Calu3 (cell line): ENCODE measurements at regions not wholly inside any gene's neighbourhood (a gene's known extent, or its start where the extent isn't known, plus 50 kb on each side); places are given as distances from the start of the nearest gene placed in this dataset.
"Not testable (repeated sequence)": the region's sequence is repeated elsewhere in the genome, so short reads cannot be mapped to it uniquely, and the experiment has no call there.

Experiments
- BruUV-seq: library from RNA; stranded (reverse); fragments of 400-500 nt; replicated peaks from 2 replicates; lab custom pipeline; 2021; lab: Mats Ljungman, UMichigan
- CTCF ChIA-PET: fragments of 300-600 bp; sonication (Branson Sonifier 250); formaldehyde crosslinking; loops from one replicate; lab custom pipeline; 2022; ENCODE audit warnings: antibody characterized with exemption; lab: Charles Lee
- DNase-seq: peaks from one replicate; pipeline ENCODE4 v3.0.0; 2022
- H3K27ac Mint-ChIP-seq: one replicate; pipeline ENCODE4 v1.8.0; 2022; ENCODE audit warnings: mixed read lengths; ENCODE audit not compliant: unreplicated experiment
- H3K27me3 Mint-ChIP-seq: one replicate; pipeline ENCODE4 v1.8.0; 2022; ENCODE audit warnings: mixed read lengths; ENCODE audit not compliant: unreplicated experiment
- H3K36me3 Mint-ChIP-seq: one replicate; pipeline ENCODE4 v1.8.0; 2022; ENCODE audit warnings: mild to moderate bottlenecking, moderate library complexity, mixed read lengths; ENCODE audit not compliant: insufficient read depth, unreplicated experiment
- H3K4me1 Mint-ChIP-seq: one replicate; pipeline ENCODE4 v1.8.0; 2022; ENCODE audit warnings: mild to moderate bottlenecking, low read depth, mixed read lengths; ENCODE audit not compliant: unreplicated experiment
- H3K4me3 Mint-ChIP-seq: one replicate; pipeline ENCODE4 v1.8.0; 2022; ENCODE audit warnings: mild to moderate bottlenecking, low read depth, moderate library complexity, mixed read lengths; ENCODE audit not compliant: unreplicated experiment
- H3K9me3 Mint-ChIP-seq: one replicate; pipeline ENCODE4 v1.8.0; 2022; ENCODE audit warnings: low read depth, mixed read lengths; ENCODE audit not compliant: unreplicated experiment
- intact Hi-C: fragments of 100-400 bp; cut with micrococcal nuclease; formaldehyde crosslinking; loops from one replicate; pipeline ENCODE4 v1.10.0; 2022; ENCODE audit not compliant: unreplicated experiment
- TF ChIP-seq, protein P1 (sequence below): fragments of 200-600 bp; IDR thresholded peaks from one replicate; pipeline ENCODE4 v1.8.0; 2022; ENCODE audit warnings: antibody characterized with exemption; ENCODE audit not compliant: unreplicated experiment

DNA sequence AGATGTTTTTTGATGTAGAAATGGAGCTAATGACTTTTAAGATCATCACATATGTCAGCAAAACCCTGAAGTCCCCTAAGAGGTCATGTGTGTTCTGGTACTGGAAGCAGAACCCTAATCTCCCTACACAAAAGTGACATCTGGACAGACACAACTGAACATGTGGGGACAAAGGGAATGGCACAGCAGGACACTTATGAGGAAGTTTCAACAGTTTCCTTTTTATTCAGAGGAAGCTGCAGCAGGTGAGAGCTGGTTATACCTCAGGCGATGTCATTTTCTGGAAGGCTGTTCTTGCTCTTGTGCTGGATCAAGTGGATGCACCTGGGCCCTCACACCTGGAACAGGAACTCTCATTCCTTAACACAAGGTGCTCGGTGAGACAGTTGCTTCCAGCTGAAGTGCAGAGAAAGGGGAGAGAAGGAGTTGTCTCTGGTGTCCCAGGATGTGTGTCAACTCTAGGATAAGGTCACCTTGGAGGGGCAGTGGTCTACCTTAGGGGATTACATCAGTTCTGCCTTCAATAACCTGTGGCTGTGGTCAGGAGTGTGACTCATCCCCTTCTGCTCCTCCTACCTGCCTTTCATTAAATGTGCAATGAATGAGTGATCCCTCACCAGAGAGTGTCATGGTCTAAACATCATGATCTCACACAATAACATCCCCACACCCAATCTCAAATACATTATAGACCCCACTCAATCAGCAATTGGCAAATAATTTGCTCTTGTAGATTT, 463.4 kb downstream of the TMEM121 start:
- CTCF ChIA-PET, result interaction anchor here (1.2 kb wide), 1 partner anchor 44 kb away, joined by 3 read pairs; no protein-coding TSS in a partner anchor
- no TSS peak for BruUV-seq
- Mint-ChIP-seq H3K9me3 (no peaks in the 10 kb centered on the region), H3K27ac (no peak overlapping the region), H3K4me1 (peaks cover 7% of the 10 kb centered on the region), H3K27me3 (peaks cover 58% of the 10 kb centered on the region), H3K4me3 (no peak overlapping the region), H3K36me3 (no peaks in the 10 kb centered on the region)
- intact Hi-C loops, result no loop called here
- TF ChIP-seq, protein P1, sequence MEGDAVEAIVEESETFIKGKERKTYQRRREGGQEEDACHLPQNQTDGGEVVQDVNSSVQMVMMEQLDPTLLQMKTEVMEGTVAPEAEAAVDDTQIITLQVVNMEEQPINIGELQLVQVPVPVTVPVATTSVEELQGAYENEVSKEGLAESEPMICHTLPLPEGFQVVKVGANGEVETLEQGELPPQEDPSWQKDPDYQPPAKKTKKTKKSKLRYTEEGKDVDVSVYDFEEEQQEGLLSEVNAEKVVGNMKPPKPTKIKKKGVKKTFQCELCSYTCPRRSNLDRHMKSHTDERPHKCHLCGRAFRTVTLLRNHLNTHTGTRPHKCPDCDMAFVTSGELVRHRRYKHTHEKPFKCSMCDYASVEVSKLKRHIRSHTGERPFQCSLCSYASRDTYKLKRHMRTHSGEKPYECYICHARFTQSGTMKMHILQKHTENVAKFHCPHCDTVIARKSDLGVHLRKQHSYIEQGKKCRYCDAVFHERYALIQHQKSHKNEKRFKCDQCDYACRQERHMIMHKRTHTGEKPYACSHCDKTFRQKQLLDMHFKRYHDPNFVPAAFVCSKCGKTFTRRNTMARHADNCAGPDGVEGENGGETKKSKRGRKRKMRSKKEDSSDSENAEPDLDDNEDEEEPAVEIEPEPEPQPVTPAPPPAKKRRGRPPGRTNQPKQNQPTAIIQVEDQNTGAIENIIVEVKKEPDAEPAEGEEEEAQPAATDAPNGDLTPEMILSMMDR, result no peak
- no peak for DNase-seq

DNA sequence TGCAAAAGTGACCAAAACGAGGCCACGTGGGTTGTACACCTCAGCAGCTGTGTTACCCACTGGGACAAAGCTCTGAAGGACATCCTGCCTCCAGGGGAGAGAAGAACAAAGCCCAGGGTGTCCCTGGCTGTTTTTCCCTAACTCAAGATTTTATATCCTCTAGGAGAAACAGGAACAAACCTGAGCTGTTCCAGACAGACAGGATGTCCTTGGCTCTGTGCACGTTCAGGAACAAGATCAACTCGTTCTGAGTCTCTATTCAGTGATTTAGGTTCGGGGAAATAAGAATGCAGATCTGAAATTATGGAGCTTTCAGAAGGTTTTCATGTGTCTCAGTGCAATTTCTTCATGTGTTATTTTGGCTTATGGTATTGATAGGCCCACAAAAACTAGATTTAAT, 465.3 kb downstream of the TMEM121 start:
- H3K4me3 Mint-ChIP-seq, intact Hi-C loops, DNase-seq, BruUV-seq, H3K27ac Mint-ChIP-seq, H3K9me3 Mint-ChIP-seq, CTCF ChIA-PET, H3K4me1 Mint-ChIP-seq, H3K36me3 Mint-ChIP-seq: not testable (repeated sequence)
- peaks cover 53% of the 10 kb centered on the region for H3K27me3 Mint-ChIP-seq

DNA sequence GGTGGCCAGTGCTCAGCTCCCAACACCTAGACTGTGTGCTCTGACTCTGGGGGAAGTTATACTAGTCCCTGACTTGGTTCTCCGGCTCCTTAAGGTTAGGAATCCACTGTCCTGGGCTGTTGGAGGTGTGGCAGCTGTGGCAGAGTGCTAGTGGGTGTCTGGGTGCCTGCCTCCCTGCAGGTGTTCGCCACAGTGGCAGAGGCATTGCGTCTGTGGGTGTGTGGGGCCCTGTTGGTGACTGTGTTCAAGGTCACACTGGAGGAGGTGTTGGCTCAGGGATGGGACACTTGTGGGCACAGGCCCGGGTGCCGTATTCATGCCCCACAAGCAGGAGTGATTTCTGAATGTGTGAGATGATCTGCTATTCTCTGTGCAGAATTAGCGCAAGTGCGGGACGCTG, 467.4 kb downstream of the TMEM121 start:
- intact Hi-C loops, result no loop called here
- Mint-ChIP-seq H3K9me3 (peaks cover 2% of the 10 kb centered on the region), H3K4me1 (peaks cover 7% of the 10 kb centered on the region), H3K4me3 (no peak overlapping the region), H3K27ac (no peak overlapping the region), H3K36me3 (no peaks in the 10 kb centered on the region), H3K27me3 (peaks cover 34% of the 10 kb centered on the region)
- CTCF ChIA-PET, result no interaction called here
- no peak for DNase-seq
- no TSS peak for BruUV-seq
- TF ChIP-seq, protein P1, result no peak

DNA sequence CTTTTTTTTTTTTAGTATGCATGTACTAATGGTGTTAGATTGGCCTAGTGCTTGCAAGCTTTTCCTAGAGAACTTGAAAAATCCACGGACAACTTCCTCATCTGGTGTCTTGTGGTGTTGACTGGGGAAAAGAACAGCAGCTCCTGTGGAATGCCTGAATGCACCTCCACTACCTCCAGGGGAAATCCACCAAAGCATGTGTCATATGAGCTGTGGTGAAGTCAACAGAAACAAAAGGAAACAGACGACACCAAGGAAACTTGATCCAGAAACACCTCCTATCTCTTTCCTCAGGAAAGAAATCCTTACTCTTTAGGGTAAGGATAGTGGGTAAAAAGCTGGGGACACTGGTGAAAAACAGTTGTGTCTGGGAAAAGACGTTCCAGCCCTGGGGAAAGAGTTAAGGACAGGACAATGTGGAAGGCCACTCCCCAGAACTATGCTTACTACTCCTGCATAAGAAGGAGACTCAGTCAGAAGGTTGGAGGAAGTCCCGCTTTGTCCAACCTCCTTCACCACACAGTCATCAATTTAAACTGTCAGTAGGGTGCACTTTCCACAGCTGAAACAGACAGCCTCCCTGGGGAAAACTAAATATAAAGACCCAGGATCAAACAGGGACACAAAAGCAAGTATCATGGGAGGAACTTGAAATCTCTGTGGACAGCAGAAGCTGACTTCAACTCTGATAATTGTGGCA, 468.8 kb downstream of the TMEM121 start:
- intact Hi-C loops, H3K36me3 Mint-ChIP-seq, CTCF ChIA-PET, DNase-seq, H3K27ac Mint-ChIP-seq, H3K4me3 Mint-ChIP-seq, BruUV-seq, H3K9me3 Mint-ChIP-seq, H3K4me1 Mint-ChIP-seq: not testable (repeated sequence)
- peaks cover 34% of the 10 kb centered on the region for H3K27me3 Mint-ChIP-seq

DNA sequence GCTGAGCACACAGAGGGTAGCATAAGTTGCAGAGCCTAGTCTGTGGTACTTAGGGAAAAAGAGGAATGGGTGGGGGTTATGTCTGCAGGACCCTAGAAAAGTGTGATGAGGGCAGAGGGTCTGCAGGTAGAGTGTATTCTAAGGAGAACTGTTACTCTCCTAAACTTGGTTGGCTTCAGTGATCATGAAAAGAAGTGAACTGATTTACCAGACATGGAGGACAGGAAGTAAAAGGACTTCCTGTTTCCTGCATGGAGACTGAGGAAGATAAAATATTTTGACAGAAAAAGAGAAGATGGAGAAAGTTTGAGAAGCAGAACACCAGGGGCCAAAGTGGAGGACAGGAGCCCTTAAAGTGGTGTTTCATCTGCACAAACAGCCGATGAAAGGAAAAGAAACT, 472.2 kb downstream of the TMEM121 start:
- BruUV-seq, H3K4me3 Mint-ChIP-seq, DNase-seq, H3K9me3 Mint-ChIP-seq, H3K36me3 Mint-ChIP-seq, H3K27ac Mint-ChIP-seq, CTCF ChIA-PET, H3K4me1 Mint-ChIP-seq, intact Hi-C loops: not testable (repeated sequence)
- peaks cover 13% of the 10 kb centered on the region for H3K27me3 Mint-ChIP-seq
